GM10266 (cell line): ENCODE measurements at regions not wholly inside any gene's neighbourhood (a gene's known extent, or its start where the extent isn't known, plus 50 kb on each side); places are given as distances from the start of the nearest gene placed in this dataset.

Source experiments
- DNase-seq: peaks from one replicate; pipeline ENCODE4 v3.0.0; 2012; ENCODE audit errors: extremely low spot score
- CTCF ChIP-seq: IDR thresholded peaks from 2 replicates; pipeline ENCODE4 v1.5.1; 2012; ENCODE audit warnings: mild to moderate bottlenecking, low read depth; ENCODE audit not compliant: control insufficient read depth, insufficient read depth; ENCODE audit errors: missing control alignments

- no peak for TF ChIP-seq CTCF
- no peak for DNase-seq
These were observed 520.3 kb downstream of the ARAP2 start for GRCh38 chr4:35723973-35724372.

- no peak for DNase-seq
- no peak for TF ChIP-seq CTCF
These were observed 519.2 kb downstream of the ARAP2 start for GRCh38 chr4:35725131-35725530.

GRCh38 chr4:35730414-35730813, 513.9 kb downstream of the ARAP2 start:
- no peak for TF ChIP-seq CTCF

GRCh38 chr4:35734381-35735098, 509.8 kb downstream of the ARAP2 start:
- no peak for DNase-seq
- no peak for TF ChIP-seq CTCF

More at GRCh38 chr4:35730414-35730813, 513.9 kb downstream of the ARAP2 start:
- no peak for DNase-seq

GRCh38 chr4:35739308-35739707, 505.0 kb downstream of the ARAP2 start:
- no peak for DNase-seq
- TF ChIP-seq CTCF = no peak

- TF ChIP-seq CTCF = no peak
These were observed 490.3 kb downstream of the ARAP2 start for GRCh38 chr4:35754047-35754446.

GRCh38 chr4:35757836-35758235, 486.5 kb downstream of the ARAP2 start:
- TF ChIP-seq CTCF = no peak
- DNase-seq = no peak

More at GRCh38 chr4:35754047-35754446, 490.3 kb downstream of the ARAP2 start:
- no peak for DNase-seq
